PC-3 (cell line): ENCODE measurements at regions not wholly inside any gene's neighbourhood (a gene's known extent, or its start where the extent isn't known, plus 50 kb on each side); places are given as distances from the start of the nearest gene placed in this dataset.

Experiments
- ATAC-seq: fragments of 200-7000 bp; cut with Tn5 transposase; 2 replicates; pipeline ENCODE4 v1.9.1; 2020; ENCODE audit warnings: mild to moderate bottlenecking, moderate library complexity
- BruUV-seq: library from RNA; stranded (reverse); fragments of 400-500 nt; replicated peaks from 2 replicates; lab custom pipeline; 2021; lab: Mats Ljungman, UMichigan
- CTCF ChIA-PET: fragments of 300-600 bp; sonication (Branson Sonifier 250); formaldehyde crosslinking; loops from one replicate; lab custom pipeline; 2022; ENCODE audit warnings: antibody characterized with exemption; lab: Charles Lee
- POLR2A ChIA-PET: fragments of 300-600 bp; sonication (Branson Sonifier 250); formaldehyde crosslinking; loops from one replicate; lab custom pipeline; 2022; ENCODE audit warnings: antibody characterized with exemption; ENCODE audit not compliant: unreplicated experiment; lab: Charles Lee
- DNase-seq: peaks from one replicate; pipeline ENCODE4 v3.0.0-alpha.2; 2015
- H2AFZ ChIP-seq: fragments of 300-600 bp; sonication (generic); 2 replicates; pipeline ENCODE4 v1.6.0; 2016; ENCODE audit warnings: antibody characterized with exemption, low read length
- H3F3A ChIP-seq: fragments of 300-600 bp; sonication (generic); one replicate; pipeline ENCODE4 v1.6.0; 2017; ENCODE audit warnings: antibody characterized with exemption, low read length, control low read depth, mild to moderate bottlenecking; ENCODE audit not compliant: unreplicated experiment
- H3K27ac ChIP-seq: fragments of 300-600 bp; sonication (generic); 2 replicates; pipeline ENCODE4 v1.5.1; 2016; ENCODE audit warnings: mild to moderate bottlenecking, low read length
- H3K27me3 ChIP-seq: fragments of 300-600 bp; sonication (generic); 2 replicates; pipeline ENCODE4 v1.6.1; 2016; ENCODE audit warnings: low read length, mixed read lengths
- H3K36me3 ChIP-seq: fragments of 300-600 bp; sonication (generic); 2 replicates; pipeline ENCODE4 v1.6.1; 2016; ENCODE audit warnings: low read depth, mixed run types, low read length, mixed read lengths
- H3K4me1 ChIP-seq: fragments of 300-600 bp; sonication (generic); 2 replicates; pipeline ENCODE4 v1.5.1; 2016; ENCODE audit warnings: low read length; ENCODE audit not compliant: insufficient read depth
- H3K4me2 ChIP-seq: fragments of 300-600 bp; sonication (generic); 2 replicates; pipeline ENCODE4 v1.6.0; 2016; ENCODE audit warnings: low read length
- H3K4me3 ChIP-seq: fragments of 300-600 bp; sonication (generic); 2 replicates; pipeline ENCODE4 v1.5.1; 2016; ENCODE audit warnings: mild to moderate bottlenecking, low read length, mixed read lengths
- H3K79me2 ChIP-seq: fragments of 300-600 bp; sonication (generic); 2 replicates; pipeline ENCODE4 v1.6.1; 2017; ENCODE audit warnings: low read length, mixed read lengths
- H3K9ac ChIP-seq: fragments of 300-600 bp; sonication (generic); 2 replicates; pipeline ENCODE4 v1.6.0; 2016; ENCODE audit warnings: mild to moderate bottlenecking, low read length
- H3K9me2 ChIP-seq: fragments of 300-600 bp; sonication (generic); replicated peaks from 2 replicates; pipeline ENCODE4 v1.6.1; 2016; ENCODE audit warnings: mixed run types, low read length, mixed read lengths
- H3K9me3 ChIP-seq: fragments of 300-600 bp; sonication (generic); 2 replicates; pipeline ENCODE4 v1.6.1; 2016; ENCODE audit warnings: low read length, mixed read lengths
- H4K20me1 ChIP-seq: fragments of 300-600 bp; sonication (generic); 2 replicates; pipeline ENCODE4 v1.6.1; 2016; ENCODE audit warnings: low read length, mixed read lengths
- EZH2 ChIP-seq: fragments of 300-600 bp; sonication (generic); IDR thresholded peaks from one replicate; pipeline ENCODE4 v1.6.1; 2017; ENCODE audit warnings: antibody characterized with exemption, mild to moderate bottlenecking, low read length; ENCODE audit not compliant: unreplicated experiment
- EZH2phosphoT487 ChIP-seq: fragments of 300-600 bp; sonication (generic); IDR thresholded peaks from 2 replicates; pipeline ENCODE4 v1.6.1; 2018; ENCODE audit warnings: mild to moderate bottlenecking, antibody characterized with exemption, low read length, borderline replicate concordance
- intact Hi-C: fragments of 100-400 bp; cut with micrococcal nuclease; formaldehyde crosslinking; loops from 2 replicates; pipeline ENCODE4 v1.9.0; 2023
- TF ChIP-seq, protein P1 (sequence below): fragments of 300-600 bp; sonication (generic); conservative IDR thresholded peaks from 2 replicates; pipeline ENCODE4 v1.5.1; 2017; ENCODE audit warnings: antibody characterized with exemption, low read depth, mild to moderate bottlenecking, low read length

DNA sequence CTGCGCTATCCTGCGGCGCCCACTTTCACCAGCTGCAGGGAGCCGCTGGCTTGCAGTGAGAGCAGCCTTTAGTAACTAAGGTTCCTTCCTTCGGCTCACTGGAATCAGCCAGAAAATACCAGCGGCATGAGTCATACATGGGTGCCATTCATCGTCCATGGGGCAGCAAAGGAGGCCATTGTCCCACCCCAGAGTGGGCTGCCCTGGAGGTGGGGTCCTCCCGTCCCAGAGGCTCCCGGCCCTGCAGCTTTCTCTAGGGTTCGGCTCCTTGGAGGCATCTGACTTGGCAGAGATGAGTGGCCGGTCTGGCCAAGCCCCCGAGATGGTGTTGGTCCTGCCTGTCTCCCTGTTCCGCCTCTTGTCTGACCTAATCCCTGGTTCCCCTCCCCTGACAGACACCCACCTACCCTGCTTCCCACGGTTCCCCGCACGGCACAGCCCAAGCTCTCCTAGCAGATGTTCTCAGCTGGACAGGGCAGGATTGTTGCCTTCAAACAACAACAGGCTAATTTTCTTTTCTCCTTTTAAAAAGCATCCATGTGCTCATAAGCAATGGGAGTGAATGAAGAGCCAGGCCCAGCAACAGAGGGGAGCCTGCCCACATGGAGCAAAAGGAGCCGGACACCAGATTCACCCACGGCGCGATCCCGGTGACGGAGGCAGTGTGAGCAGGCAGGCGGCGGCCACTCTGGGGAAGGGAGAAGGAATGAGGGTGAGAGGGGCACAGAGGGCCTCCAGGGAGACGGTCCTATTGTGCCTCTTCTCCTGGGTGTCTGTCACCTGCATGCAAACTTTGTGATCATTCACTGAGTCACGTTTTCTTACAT, 97.0 kb upstream of the COL5A1 start:
- DNase-seq (peak; percentile 35), ATAC-seq (no peak)
- Histone ChIP-seq H3K9ac (no peak overlapping the region), H3K27me3 (no peaks in the 10 kb centered on the region), H3F3A (no peaks in the 10 kb centered on the region), H3K36me3 (no peaks in the 10 kb centered on the region), H3K4me2 (no peak overlapping the region), H3K9me3 (no peaks in the 10 kb centered on the region), H3K9me2 (no peaks in the 10 kb centered on the region), H3K79me2 (no peaks in the 10 kb centered on the region), H4K20me1 (no peaks in the 10 kb centered on the region), H3K4me3 (no peak overlapping the region), H3K4me1 (no peaks in the 10 kb centered on the region), H2AFZ (no peak overlapping the region), H3K27ac (no peak overlapping the region)
- no peak for TF ChIP-seq EZH2
- intact Hi-C loops, result no loop called here
- ChIA-PET CTCF (no interaction called here), POLR2A (no interaction called here)
- BruUV-seq, result no TSS peak

- no TSS peak for BruUV-seq
- intact Hi-C loops, result no loop called here
- ATAC-seq (no peak), DNase-seq (no peak)
- CTCF ChIA-PET, result no interaction called here
- POLR2A ChIA-PET, result no interaction called here
- H3K4me2 ChIP-seq, result no peak overlapping the region
- TF ChIP-seq EZH2phosphoT487 (no peak), EZH2 (no peak)
- TF ChIP-seq, protein P1, sequence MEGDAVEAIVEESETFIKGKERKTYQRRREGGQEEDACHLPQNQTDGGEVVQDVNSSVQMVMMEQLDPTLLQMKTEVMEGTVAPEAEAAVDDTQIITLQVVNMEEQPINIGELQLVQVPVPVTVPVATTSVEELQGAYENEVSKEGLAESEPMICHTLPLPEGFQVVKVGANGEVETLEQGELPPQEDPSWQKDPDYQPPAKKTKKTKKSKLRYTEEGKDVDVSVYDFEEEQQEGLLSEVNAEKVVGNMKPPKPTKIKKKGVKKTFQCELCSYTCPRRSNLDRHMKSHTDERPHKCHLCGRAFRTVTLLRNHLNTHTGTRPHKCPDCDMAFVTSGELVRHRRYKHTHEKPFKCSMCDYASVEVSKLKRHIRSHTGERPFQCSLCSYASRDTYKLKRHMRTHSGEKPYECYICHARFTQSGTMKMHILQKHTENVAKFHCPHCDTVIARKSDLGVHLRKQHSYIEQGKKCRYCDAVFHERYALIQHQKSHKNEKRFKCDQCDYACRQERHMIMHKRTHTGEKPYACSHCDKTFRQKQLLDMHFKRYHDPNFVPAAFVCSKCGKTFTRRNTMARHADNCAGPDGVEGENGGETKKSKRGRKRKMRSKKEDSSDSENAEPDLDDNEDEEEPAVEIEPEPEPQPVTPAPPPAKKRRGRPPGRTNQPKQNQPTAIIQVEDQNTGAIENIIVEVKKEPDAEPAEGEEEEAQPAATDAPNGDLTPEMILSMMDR, result no peak
- H3K79me2 ChIP-seq, result no peaks in the 10 kb centered on the region
- H3K9ac ChIP-seq, result no peak overlapping the region
- no peaks in the 10 kb centered on the region for H3K9me3 ChIP-seq
- H3K27me3 ChIP-seq, result no peaks in the 10 kb centered on the region
- no peak overlapping the region for H3K27ac ChIP-seq
- H3K4me3 ChIP-seq, result no peak overlapping the region
- H3K9me2 ChIP-seq, result no peaks in the 10 kb centered on the region
- H3F3A ChIP-seq, result no peaks in the 10 kb centered on the region
- H3K36me3 ChIP-seq, result no peaks in the 10 kb centered on the region
- H4K20me1 ChIP-seq, result no peaks in the 10 kb centered on the region
- no peak overlapping the region for H2AFZ ChIP-seq
- no peaks in the 10 kb centered on the region for H3K4me1 ChIP-seq
Measured at GRCh38 chr9:134545215-134545542, 96.4 kb upstream of the COL5A1 start.

DNA sequence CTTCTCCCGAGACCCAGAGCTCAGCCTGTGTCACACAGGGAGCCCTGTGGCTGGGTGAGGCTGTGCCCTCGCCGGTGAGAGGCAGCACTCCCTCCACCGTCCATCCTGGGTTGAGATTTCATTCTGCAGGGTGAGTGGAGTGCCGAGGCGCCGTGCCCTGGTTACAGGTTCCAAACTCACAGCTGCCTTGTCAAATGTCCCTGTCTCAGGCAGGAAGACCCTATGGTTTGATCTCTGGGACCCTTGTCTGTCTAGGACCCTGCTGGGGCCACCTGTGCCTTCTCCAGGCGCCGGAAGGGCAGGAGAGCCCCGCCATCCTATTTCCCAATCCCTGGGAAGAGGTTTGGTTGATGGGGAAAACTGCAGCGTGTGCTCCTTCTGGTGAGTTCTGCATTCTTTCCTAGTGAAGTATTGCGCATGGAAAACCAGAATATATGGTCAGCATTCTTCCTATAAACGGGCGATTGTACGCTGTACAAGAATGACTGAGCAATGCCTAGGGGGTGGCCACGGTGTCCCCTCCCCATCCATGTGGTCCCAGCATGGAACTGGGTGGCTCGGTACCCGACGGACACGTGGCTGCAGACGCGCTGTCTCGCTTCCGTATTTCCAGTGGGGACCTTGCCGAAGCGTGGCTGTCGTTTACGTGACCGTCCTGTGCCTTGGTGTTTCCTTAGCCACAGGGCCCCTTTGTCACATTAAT, 95.9 kb upstream of the COL5A1 start:
- H3K4me2 ChIP-seq, result no peak overlapping the region
- H3K9me3 ChIP-seq, result no peaks in the 10 kb centered on the region
- TF ChIP-seq EZH2 (no peak), EZH2phosphoT487 (no peak)
- TF ChIP-seq, protein P1, result no peak
- no peaks in the 10 kb centered on the region for H3K9me2 ChIP-seq
- H3K36me3 ChIP-seq, result no peaks in the 10 kb centered on the region
- ChIA-PET CTCF (no interaction called here), POLR2A (no interaction called here)
- intact Hi-C loops, result no loop called here
- H4K20me1 ChIP-seq, result no peaks in the 10 kb centered on the region
- H3F3A ChIP-seq, result no peaks in the 10 kb centered on the region
- DNase-seq (no peak), ATAC-seq (no peak)
- H3K79me2 ChIP-seq, result no peaks in the 10 kb centered on the region
- H2AFZ ChIP-seq, result no peak overlapping the region
- H3K4me3 ChIP-seq, result no peak overlapping the region
- H3K27ac ChIP-seq, result no peak overlapping the region
- no peak overlapping the region for H3K9ac ChIP-seq
- no TSS peak for BruUV-seq
- H3K27me3 ChIP-seq, result no peaks in the 10 kb centered on the region
- H3K4me1 ChIP-seq, result no peaks in the 10 kb centered on the region
